Calu3 (cell line): ENCODE measurements at regions not wholly inside any gene's neighbourhood (a gene's known extent, or its start where the extent isn't known, plus 50 kb on each side); places are given as distances from the start of the nearest gene placed in this dataset.

Experiments
- BruUV-seq: library from RNA; stranded (reverse); fragments of 400-500 nt; replicated peaks from 2 replicates; lab custom pipeline; 2021; lab: Mats Ljungman, UMichigan
- CTCF ChIA-PET: fragments of 300-600 bp; sonication (Branson Sonifier 250); formaldehyde crosslinking; loops from one replicate; lab custom pipeline; 2022; ENCODE audit warnings: antibody characterized with exemption; lab: Charles Lee
- DNase-seq: peaks from one replicate; pipeline ENCODE4 v3.0.0; 2022
- H3K27ac Mint-ChIP-seq: one replicate; pipeline ENCODE4 v1.8.0; 2022; ENCODE audit warnings: mixed read lengths; ENCODE audit not compliant: unreplicated experiment
- H3K27me3 Mint-ChIP-seq: one replicate; pipeline ENCODE4 v1.8.0; 2022; ENCODE audit warnings: mixed read lengths; ENCODE audit not compliant: unreplicated experiment
- H3K36me3 Mint-ChIP-seq: one replicate; pipeline ENCODE4 v1.8.0; 2022; ENCODE audit warnings: mild to moderate bottlenecking, moderate library complexity, mixed read lengths; ENCODE audit not compliant: insufficient read depth, unreplicated experiment
- H3K4me1 Mint-ChIP-seq: one replicate; pipeline ENCODE4 v1.8.0; 2022; ENCODE audit warnings: mild to moderate bottlenecking, low read depth, mixed read lengths; ENCODE audit not compliant: unreplicated experiment
- H3K4me3 Mint-ChIP-seq: one replicate; pipeline ENCODE4 v1.8.0; 2022; ENCODE audit warnings: mild to moderate bottlenecking, low read depth, moderate library complexity, mixed read lengths; ENCODE audit not compliant: unreplicated experiment
- H3K9me3 Mint-ChIP-seq: one replicate; pipeline ENCODE4 v1.8.0; 2022; ENCODE audit warnings: low read depth, mixed read lengths; ENCODE audit not compliant: unreplicated experiment
- CTCF ChIP-seq: fragments of 200-600 bp; IDR thresholded peaks from one replicate; pipeline ENCODE4 v1.8.0; 2022; ENCODE audit warnings: antibody characterized with exemption; ENCODE audit not compliant: unreplicated experiment
- intact Hi-C: fragments of 100-400 bp; cut with micrococcal nuclease; formaldehyde crosslinking; loops from one replicate; pipeline ENCODE4 v1.10.0; 2022; ENCODE audit not compliant: unreplicated experiment

GRCh38 chr3:148090156-148090555 lies 607.5 kb upstream of the AGTR1 start:
- H3K4me3 Mint-ChIP-seq = no peak overlapping the region
- no peak for TF ChIP-seq CTCF
- H3K36me3 Mint-ChIP-seq = no peaks in the 10 kb centered on the region
- no peak overlapping the region for H3K27ac Mint-ChIP-seq
- H3K27me3 Mint-ChIP-seq = no peaks in the 10 kb centered on the region
- no peaks in the 10 kb centered on the region for H3K4me1 Mint-ChIP-seq
- intact Hi-C loops = loop anchor here (10.0 kb wide), 1 partner anchor 365 kb away; no protein-coding TSS in a partner anchor
- BruUV-seq = no TSS peak
- CTCF ChIA-PET = no interaction called here
- no peaks in the 10 kb centered on the region for H3K9me3 Mint-ChIP-seq
- DNase-seq = no peak

- DNase-seq = no peak
- intact Hi-C loops = loop anchor here (10.0 kb wide), 1 partner anchor 362 kb away; no protein-coding TSS in a partner anchor
- Mint-ChIP-seq H3K4me3 (no peak overlapping the region), H3K36me3 (no peaks in the 10 kb centered on the region), H3K4me1 (no peaks in the 10 kb centered on the region), H3K27me3 (no peaks in the 10 kb centered on the region), H3K27ac (no peak overlapping the region), H3K9me3 (no peaks in the 10 kb centered on the region)
- no TSS peak for BruUV-seq
- TF ChIP-seq CTCF = no peak
- CTCF ChIA-PET = interaction anchor here (0.7 kb wide), 1 partner anchor 1812 kb away, joined by 3 read pairs; no protein-coding TSS in a partner anchor
Observed at GRCh38 chr3:148092624-148093347, 604.9 kb upstream of the AGTR1 start.

- H3K27ac Mint-ChIP-seq = no peak overlapping the region
- intact Hi-C loops = loop anchor here (10.0 kb wide), 1 partner anchor 361 kb away; no protein-coding TSS in a partner anchor
- CTCF ChIA-PET = no interaction called here
- no peaks in the 10 kb centered on the region for H3K36me3 Mint-ChIP-seq
- DNase-seq = no peak
- no peaks in the 10 kb centered on the region for H3K9me3 Mint-ChIP-seq
- BruUV-seq = no TSS peak
- H3K27me3 Mint-ChIP-seq = no peaks in the 10 kb centered on the region
- H3K4me1 Mint-ChIP-seq = no peaks in the 10 kb centered on the region
- TF ChIP-seq CTCF = no peak
- no peak overlapping the region for H3K4me3 Mint-ChIP-seq
Observed at GRCh38 chr3:148093753-148094152, 604.0 kb upstream of the AGTR1 start.

- DNase-seq = no peak
- BruUV-seq = no TSS peak
- intact Hi-C loops = loop anchor here (10.0 kb wide), 1 partner anchor 359 kb away; no protein-coding TSS in a partner anchor
- Mint-ChIP-seq H3K27me3 (no peaks in the 10 kb centered on the region), H3K36me3 (no peaks in the 10 kb centered on the region), H3K4me1 (no peaks in the 10 kb centered on the region), H3K9me3 (no peaks in the 10 kb centered on the region), H3K27ac (no peak overlapping the region), H3K4me3 (no peak overlapping the region)
- CTCF ChIA-PET = interaction anchor here (0.6 to 0.7 kb wide), 3 partner anchors 165 to 286 kb away, joined by 4 to 6 read pairs (median 4); no protein-coding TSS in a partner anchor
- no peak for TF ChIP-seq CTCF
Observed at GRCh38 chr3:148095962-148096361, 601.7 kb upstream of the AGTR1 start.
